AG04449 (cell line): ENCODE measurements at regions not wholly inside any gene's neighbourhood (a gene's known extent, or its start where the extent isn't known, plus 50 kb on each side); places are given as distances from the start of the nearest gene placed in this dataset.

Experiments used
- CTCF ChIA-PET: fragments of 350-600 bp; formaldehyde crosslinking; extraction: SDS; loops from one replicate; lab custom pipeline; 2021; ENCODE audit warnings: antibody characterized with exemption; lab: Yijun Ruan, JAX
- POLR2A ChIA-PET: fragments of 400-600, 350-600 bp; formaldehyde crosslinking; extraction: SDS; loops from one replicate; lab custom pipeline; 2020; ENCODE audit warnings: antibody characterized with exemption, inconsistent platforms; lab: Yijun Ruan, JAX
- DNase-seq: peaks from one replicate; pipeline ENCODE4 v3.0.0-alpha.2; 2010; ENCODE audit warnings: low read depth, low spot score
- H3K4me3 ChIP-seq: 2 replicates; pipeline ENCODE4 v1.5.1; 2011; ENCODE audit warnings: low read depth, mild to moderate bottlenecking, control low read depth, low read length
- CTCF ChIP-seq: IDR thresholded peaks from one replicate; pipeline ENCODE4 v1.5.1; 2011; ENCODE audit warnings: mild to moderate bottlenecking, moderate library complexity, low read length, control low read depth, inconsistent platforms; ENCODE audit not compliant: insufficient read depth; ENCODE audit errors: missing control alignments

GRCh38 chr1:5165762-5166161 lies 511.4 kb downstream of the AJAP1 start:
- POLR2A ChIA-PET = no interaction called here
- no peak for TF ChIP-seq CTCF
- DNase-seq = no peak
- CTCF ChIA-PET = no interaction called here
- H3K4me3 ChIP-seq = no peak overlapping the region

GRCh38 chr1:5164158-5164557 lies 509.7 kb downstream of the AJAP1 start:
- DNase-seq = no peak
- ChIA-PET CTCF (no interaction called here), POLR2A (no interaction called here)
- TF ChIP-seq CTCF = no peak
- no peak overlapping the region for H3K4me3 ChIP-seq

GRCh38 chr1:5161372-5161771 lies 507.0 kb downstream of the AJAP1 start:
- CTCF ChIA-PET = no interaction called here
- H3K4me3 ChIP-seq = no peak overlapping the region
- TF ChIP-seq CTCF = no peak
- POLR2A ChIA-PET = no interaction called here
- no peak for DNase-seq

GRCh38 chr1:5157175-5157574 lies 502.8 kb downstream of the AJAP1 start:
- no peak for DNase-seq

GRCh38 chr1:5156416-5157120 lies 502.2 kb downstream of the AJAP1 start:
- POLR2A ChIA-PET = no interaction called here
- CTCF ChIA-PET = no interaction called here
- DNase-seq = no peak
- no peak overlapping the region for H3K4me3 ChIP-seq
- no peak for TF ChIP-seq CTCF

More at GRCh38 chr1:5157175-5157574, 502.8 kb downstream of the AJAP1 start:
- TF ChIP-seq CTCF = no peak
- CTCF ChIA-PET = no interaction called here
- POLR2A ChIA-PET = no interaction called here
- no peak overlapping the region for H3K4me3 ChIP-seq

- no peak for TF ChIP-seq CTCF
- no peak for DNase-seq
- ChIA-PET CTCF (no interaction called here), POLR2A (no interaction called here)
- no peak overlapping the region for H3K4me3 ChIP-seq
Observed at GRCh38 chr1:5151511-5151910, 497.1 kb downstream of the AJAP1 start.
